GM12891 (cell line): ENCODE measurements at regions not wholly inside any gene's neighbourhood (a gene's known extent, or its start where the extent isn't known, plus 50 kb on each side); places are given as distances from the start of the nearest gene placed in this dataset.

ENCODE experiments used
- POLR2A ChIP-seq: IDR thresholded peaks from 2 replicates; pipeline ENCODE4 v1.6.1; 2011; ENCODE audit warnings: low read depth, low read length, control low read depth
- POLR2AphosphoS5 ChIP-seq: IDR thresholded peaks from 2 replicates; pipeline ENCODE4 v1.6.1; 2011; ENCODE audit warnings: low read depth, low read length, control low read depth
- POU2F2 ChIP-seq: IDR thresholded peaks from 2 replicates; pipeline ENCODE4 v1.6.1; 2011; ENCODE audit warnings: low read depth, mild to moderate bottlenecking, control low read depth, low read length, moderate library complexity
- SPI1 ChIP-seq: IDR thresholded peaks from 2 replicates; pipeline ENCODE4 v1.6.1; 2011; ENCODE audit warnings: low read depth, low read length, control low read depth
- TAF1 ChIP-seq: IDR thresholded peaks from 2 replicates; pipeline ENCODE4 v1.6.1; 2011; ENCODE audit warnings: low read depth, low read length, control low read depth

DNA sequence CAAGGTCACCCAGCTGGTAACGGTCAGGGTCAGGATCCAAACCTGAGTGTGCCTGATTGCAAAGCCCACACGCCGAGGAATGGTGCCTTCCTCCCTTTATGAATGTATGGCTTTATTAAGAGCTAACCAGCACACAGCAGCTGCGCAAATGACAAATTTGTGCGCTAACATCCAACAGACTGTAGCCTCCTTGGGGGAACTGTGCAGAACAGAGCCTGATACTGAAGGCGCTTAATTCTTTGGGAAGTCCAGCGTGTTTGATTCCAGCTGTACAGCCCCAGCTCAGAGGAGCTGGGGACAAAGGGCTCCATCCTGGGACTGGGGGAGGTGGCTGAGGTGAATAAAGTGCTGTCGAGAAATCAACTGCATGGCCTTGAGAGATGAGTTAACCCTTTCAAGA is 75.7 kb upstream of the JARID2 start:
- no peak for TF ChIP-seq POLR2A
- no peak for TF ChIP-seq SPI1
- TF ChIP-seq TAF1: no peak
- TF ChIP-seq POLR2AphosphoS5: no peak
- TF ChIP-seq POU2F2: no peak
